CD4-positive, alpha-beta T cell treated with Interleukin-1 beta for 1 hour (primary cell): ENCODE measurements at regions not wholly inside any gene's neighbourhood (a gene's known extent, or its start where the extent isn't known, plus 50 kb on each side); places are given as distances from the start of the nearest gene placed in this dataset.
"Not testable (repeated sequence)": the region's sequence is repeated elsewhere in the genome, so short reads cannot be mapped to it uniquely, and the experiment has no call there.

ENCODE experiments used
- DNase-seq, 2 donors: peaks; one replicate each; pipeline ENCODE4 v3.0.0-alpha.2; 2020 to 2022

GRCh38 chr10:126722726-126723125 lies 52.2 kb upstream of the C10orf90 start:
- DNase-seq = no peak

- no peak for DNase-seq
These were observed 52.7 kb upstream of the C10orf90 start for GRCh38 chr10:126723226-126723625.

GRCh38 chr10:126729314-126729870 lies 58.9 kb upstream of the C10orf90 start:
- no peak for DNase-seq

GRCh38 chr10:126730856-126731609 lies 60.5 kb upstream of the C10orf90 start:
- no peak for DNase-seq

GRCh38 chr10:126731610-126731990 lies 61.1 kb upstream of the C10orf90 start:
- DNase-seq = no peak

GRCh38 chr10:126732308-126732707 lies 61.8 kb upstream of the C10orf90 start:
- no peak for DNase-seq

GRCh38 chr10:126732868-126733267 lies 62.4 kb upstream of the C10orf90 start:
- DNase-seq = no peak

GRCh38 chr10:126734015-126734414 lies 63.5 kb upstream of the C10orf90 start:
- DNase-seq = no peak

GRCh38 chr10:126734967-126735366 lies 64.5 kb upstream of the C10orf90 start:
- DNase-seq = no peak

- no peak for DNase-seq
These were observed 65.6 kb upstream of the C10orf90 start for GRCh38 chr10:126736142-126736541.

GRCh38 chr10:126736727-126737126 lies 66.2 kb upstream of the C10orf90 start:
- DNase-seq = no peak

GRCh38 chr10:126738001-126738400 lies 67.5 kb upstream of the C10orf90 start:
- no peak for DNase-seq

- no peak for DNase-seq
These were observed 74.1 kb upstream of the C10orf90 start for GRCh38 chr10:126744571-126744970.

- peak; percentile 18 to 24 for DNase-seq
These were observed 78.6 kb upstream of the C10orf90 start for GRCh38 chr10:126749015-126749655.

GRCh38 chr10:126754966-126755365 lies 84.5 kb upstream of the C10orf90 start:
- no peak for DNase-seq

GRCh38 chr10:126758867-126759266 lies 88.4 kb upstream of the C10orf90 start:
- DNase-seq = no peak

- DNase-seq = no peak
These were observed 89.0 kb upstream of the C10orf90 start for GRCh38 chr10:126759531-126759930.

GRCh38 chr10:126766646-126767045 lies 96.2 kb upstream of the C10orf90 start:
- DNase-seq = not testable (repeated sequence)

- DNase-seq = no peak
These were observed 100.3 kb upstream of the C10orf90 start for GRCh38 chr10:126770809-126771208.

- DNase-seq = no peak
These were observed 105.7 kb upstream of the C10orf90 start for GRCh38 chr10:126776168-126776567.

- no peak for DNase-seq
These were observed 107.2 kb upstream of the C10orf90 start for GRCh38 chr10:126777714-126778113.

GRCh38 chr10:126781450-126782216 lies 111.1 kb upstream of the C10orf90 start:
- DNase-seq = no peak

GRCh38 chr10:126783806-126784557 lies 113.5 kb upstream of the C10orf90 start:
- no peak for DNase-seq
